ENCODE measurements at regions not wholly inside any gene's neighbourhood (a gene's known extent, or its start where the extent isn't known, plus 50 kb on each side); places are given as distances from the start of the nearest gene placed in this dataset.

GRCh38 chr13:107217251-107217650 is 649.3 kb upstream of the ARGLU1 start:
- TF ChIP-seq POLR2AphosphoS5 (IDR thresholded peaks at IDR 0.05; ENCODE audit: borderline replicate concordance, low read depth, low read length) = no peak
- TF ChIP-seq EZH2 (IDR thresholded peaks at IDR 0.05) = no peak
- no peak for TF ChIP-seq FOXP2 (optimal IDR thresholded peaks at IDR 0.05; ENCODE audit: control extremely low read depth, extremely low read length, insufficient read depth)

Measured in SK-N-MC (cell line).